ENCODE measurements at regions not wholly inside any gene's neighbourhood (a gene's known extent, or its start where the extent isn't known, plus 50 kb on each side); places are given as distances from the start of the nearest gene placed in this dataset.

DNA sequence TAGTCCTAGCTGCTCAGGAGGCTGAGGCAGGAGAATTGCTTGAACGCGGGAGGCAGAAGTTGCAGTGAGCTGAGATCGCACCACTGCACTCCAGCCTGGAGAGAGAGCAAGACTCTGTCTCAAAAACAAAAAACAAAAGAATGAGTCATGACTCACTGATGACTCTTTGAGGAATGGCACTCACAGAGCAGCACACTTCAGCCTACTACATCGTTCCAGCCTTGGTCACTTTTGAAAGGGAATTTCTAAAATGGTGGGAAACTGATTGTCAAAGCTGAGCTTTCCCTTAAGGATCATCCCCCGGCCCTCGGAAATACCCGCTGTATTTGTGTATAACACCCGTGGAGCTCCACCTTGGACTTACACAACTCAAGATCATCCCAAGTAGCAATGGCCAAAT, 217.3 kb upstream of the HS6ST1 start:
- H3K27ac ChIP-seq (ENCODE audit: insufficient read depth, low read depth, low read length, poor library complexity, severe bottlenecking), result no peak overlapping the region
- H3K27me3 ChIP-seq (ENCODE audit: control insufficient read depth, insufficient read depth, low read length, poor library complexity, severe bottlenecking), result no peaks in the 10 kb centered on the region
- H3K9me3 ChIP-seq (ENCODE audit: control insufficient read depth, low read length), result no peaks in the 10 kb centered on the region
- peaks cover 12% of the 10 kb centered on the region for H3K4me1 ChIP-seq (ENCODE audit: control insufficient read depth, insufficient read depth, low read length)
- H3K4me3 ChIP-seq (ENCODE audit: insufficient read depth, low read depth, low read length), result no peak overlapping the region
- WGBS, 2 experiments, result 85 to 91% methylated on average over 8 of the region's 8 CpGs
- no peaks in the 10 kb centered on the region for H3K36me3 ChIP-seq (ENCODE audit: control insufficient read depth, insufficient read depth, low read length)

- 33 to 34% methylated on average over 14 of the region's 14 CpGs for WGBS, 2 experiments
- Histone ChIP-seq H3K27me3 (ENCODE audit: control insufficient read depth, insufficient read depth, low read length, poor library complexity, severe bottlenecking) (no peaks in the 10 kb centered on the region), H3K9me3 (ENCODE audit: control insufficient read depth, low read length) (no peaks in the 10 kb centered on the region), H3K4me3 (ENCODE audit: insufficient read depth, low read depth, low read length) (no peak overlapping the region), H3K36me3 (ENCODE audit: control insufficient read depth, insufficient read depth, low read length) (no peaks in the 10 kb centered on the region), H3K27ac (ENCODE audit: insufficient read depth, low read depth, low read length, poor library complexity, severe bottlenecking) (peak overlapping the region; percentile 79), H3K4me1 (ENCODE audit: control insufficient read depth, insufficient read depth, low read length) (peaks cover 12% of the 10 kb centered on the region)
Measured at GRCh38 chr2:128536925-128537620, 218.4 kb upstream of the HS6ST1 start.

- no peaks in the 10 kb centered on the region for H3K9me3 ChIP-seq (ENCODE audit: control insufficient read depth, low read length)
- peaks cover 12% of the 10 kb centered on the region for H3K4me1 ChIP-seq (ENCODE audit: control insufficient read depth, insufficient read depth, low read length)
- no peaks in the 10 kb centered on the region for H3K27me3 ChIP-seq (ENCODE audit: control insufficient read depth, insufficient read depth, low read length, poor library complexity, severe bottlenecking)
- no peak overlapping the region for H3K4me3 ChIP-seq (ENCODE audit: insufficient read depth, low read depth, low read length)
- no peaks in the 10 kb centered on the region for H3K36me3 ChIP-seq (ENCODE audit: control insufficient read depth, insufficient read depth, low read length)
- H3K27ac ChIP-seq (ENCODE audit: insufficient read depth, low read depth, low read length, poor library complexity, severe bottlenecking), result peak overlapping the region; percentile 79
Measured at GRCh38 chr2:128537646-128538045, 219.0 kb upstream of the HS6ST1 start.

DNA sequence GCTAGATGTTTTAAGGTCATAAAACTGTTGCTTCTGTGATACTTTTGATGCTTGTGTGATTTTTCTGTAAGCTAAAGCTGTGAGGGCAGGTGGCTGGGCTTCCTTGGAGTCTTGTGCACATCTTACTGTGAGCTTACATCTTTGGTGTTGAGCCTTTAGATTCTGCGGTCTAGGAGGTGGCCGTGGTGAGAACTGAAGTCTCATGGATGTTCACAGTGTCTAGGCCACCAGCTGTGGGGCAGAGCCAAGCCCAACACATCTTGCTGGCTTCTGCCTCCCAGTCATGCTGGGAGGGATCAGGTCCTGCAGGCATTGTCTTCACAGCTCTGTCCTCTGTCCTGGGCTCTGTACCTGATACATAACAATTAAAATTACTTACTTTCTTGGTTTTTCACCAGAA, 219.7 kb upstream of the HS6ST1 start:
- no peaks in the 10 kb centered on the region for H3K9me3 ChIP-seq (ENCODE audit: control insufficient read depth, low read length)
- H3K36me3 ChIP-seq (ENCODE audit: control insufficient read depth, insufficient read depth, low read length), result no peaks in the 10 kb centered on the region
- no peak overlapping the region for H3K4me3 ChIP-seq (ENCODE audit: insufficient read depth, low read depth, low read length)
- H3K27ac ChIP-seq (ENCODE audit: insufficient read depth, low read depth, low read length, poor library complexity, severe bottlenecking), result no peak overlapping the region
- WGBS, 2 experiments, result 84 to 87% methylated on average over 2 of the region's 2 CpGs
- H3K27me3 ChIP-seq (ENCODE audit: control insufficient read depth, insufficient read depth, low read length, poor library complexity, severe bottlenecking), result no peaks in the 10 kb centered on the region
- peaks cover 13% of the 10 kb centered on the region for H3K4me1 ChIP-seq (ENCODE audit: control insufficient read depth, insufficient read depth, low read length)

DNA sequence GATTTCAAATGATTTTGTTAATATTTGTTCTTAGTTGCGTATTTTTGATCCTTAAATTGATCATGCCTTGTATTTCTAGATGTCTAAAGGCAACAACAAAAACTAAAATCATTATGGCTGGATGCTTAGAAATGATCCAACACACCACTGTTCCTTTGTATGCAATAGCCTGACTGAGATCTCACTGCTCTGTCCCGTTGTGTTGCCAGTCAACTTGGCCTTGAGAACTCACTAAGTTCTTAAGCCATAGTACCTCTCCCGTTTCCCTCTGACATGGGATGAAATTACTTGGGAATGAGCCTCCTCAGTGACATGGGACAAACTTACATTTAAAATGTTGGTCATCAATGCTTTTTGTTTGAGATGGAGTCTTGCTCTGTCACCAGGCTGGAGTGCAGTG, 222.0 kb upstream of the HS6ST1 start:
- 86 to 91% methylated on average over 3 of the region's 3 CpGs for WGBS, 2 experiments
- Histone ChIP-seq H3K4me3 (ENCODE audit: insufficient read depth, low read depth, low read length) (no peak overlapping the region), H3K4me1 (ENCODE audit: control insufficient read depth, insufficient read depth, low read length) (peaks cover 21% of the 10 kb centered on the region), H3K27ac (ENCODE audit: insufficient read depth, low read depth, low read length, poor library complexity, severe bottlenecking) (no peak overlapping the region), H3K9me3 (ENCODE audit: control insufficient read depth, low read length) (no peaks in the 10 kb centered on the region), H3K36me3 (ENCODE audit: control insufficient read depth, insufficient read depth, low read length) (no peaks in the 10 kb centered on the region), H3K27me3 (ENCODE audit: control insufficient read depth, insufficient read depth, low read length, poor library complexity, severe bottlenecking) (no peaks in the 10 kb centered on the region)

DNA sequence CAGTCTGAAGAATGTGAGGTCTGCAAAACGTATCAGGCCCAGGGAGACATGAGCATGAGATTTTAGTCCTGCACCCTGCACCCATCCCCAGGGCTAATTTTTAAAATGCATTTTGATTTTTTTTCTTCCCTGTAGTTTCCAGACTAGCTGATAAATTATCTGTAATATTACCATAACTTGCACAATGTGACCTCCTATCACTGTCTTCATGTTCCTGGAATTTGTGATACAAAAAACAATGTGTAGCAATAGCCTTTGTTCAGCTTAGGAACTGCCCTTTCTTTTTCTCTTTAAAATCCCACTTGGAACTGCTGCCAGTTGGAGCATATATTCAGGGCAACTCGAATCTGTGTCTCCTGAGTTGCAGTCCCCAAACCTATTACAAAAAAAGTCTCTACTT, 222.8 kb upstream of the HS6ST1 start:
- Histone ChIP-seq H3K36me3 (ENCODE audit: control insufficient read depth, insufficient read depth, low read length) (no peaks in the 10 kb centered on the region), H3K4me3 (ENCODE audit: insufficient read depth, low read depth, low read length) (no peak overlapping the region), H3K27me3 (ENCODE audit: control insufficient read depth, insufficient read depth, low read length, poor library complexity, severe bottlenecking) (no peaks in the 10 kb centered on the region), H3K9me3 (ENCODE audit: control insufficient read depth, low read length) (no peaks in the 10 kb centered on the region), H3K4me1 (ENCODE audit: control insufficient read depth, insufficient read depth, low read length) (peaks cover 21% of the 10 kb centered on the region), H3K27ac (ENCODE audit: insufficient read depth, low read depth, low read length, poor library complexity, severe bottlenecking) (no peak overlapping the region)
- 91 to 98% methylated on average over 2 of the region's 2 CpGs for WGBS, 2 experiments

- H3K4me1 ChIP-seq (ENCODE audit: control insufficient read depth, insufficient read depth, low read length), result peaks cover 16% of the 10 kb centered on the region
- H3K36me3 ChIP-seq (ENCODE audit: control insufficient read depth, insufficient read depth, low read length), result no peaks in the 10 kb centered on the region
- no peak overlapping the region for H3K4me3 ChIP-seq (ENCODE audit: insufficient read depth, low read depth, low read length)
- no peaks in the 10 kb centered on the region for H3K27me3 ChIP-seq (ENCODE audit: control insufficient read depth, insufficient read depth, low read length, poor library complexity, severe bottlenecking)
- no peak overlapping the region for H3K27ac ChIP-seq (ENCODE audit: insufficient read depth, low read depth, low read length, poor library complexity, severe bottlenecking)
- H3K9me3 ChIP-seq (ENCODE audit: control insufficient read depth, low read length), result no peaks in the 10 kb centered on the region
- 95 to 97% methylated on average over 3 of the region's 3 CpGs for WGBS, 2 experiments
Measured at GRCh38 chr2:128543036-128543435, 224.4 kb upstream of the HS6ST1 start.

GRCh38 chr2:128543646-128544045, 225.0 kb upstream of the HS6ST1 start:
- WGBS, 2 experiments, result 68 to 71% methylated on average over 10 of the region's 10 CpGs
- Histone ChIP-seq H3K27me3 (ENCODE audit: control insufficient read depth, insufficient read depth, low read length, poor library complexity, severe bottlenecking) (no peaks in the 10 kb centered on the region), H3K27ac (ENCODE audit: insufficient read depth, low read depth, low read length, poor library complexity, severe bottlenecking) (no peak overlapping the region), H3K36me3 (ENCODE audit: control insufficient read depth, insufficient read depth, low read length) (no peaks in the 10 kb centered on the region), H3K9me3 (ENCODE audit: control insufficient read depth, low read length) (no peaks in the 10 kb centered on the region), H3K4me1 (ENCODE audit: control insufficient read depth, insufficient read depth, low read length) (peaks cover 17% of the 10 kb centered on the region), H3K4me3 (ENCODE audit: insufficient read depth, low read depth, low read length) (no peak overlapping the region)

DNA sequence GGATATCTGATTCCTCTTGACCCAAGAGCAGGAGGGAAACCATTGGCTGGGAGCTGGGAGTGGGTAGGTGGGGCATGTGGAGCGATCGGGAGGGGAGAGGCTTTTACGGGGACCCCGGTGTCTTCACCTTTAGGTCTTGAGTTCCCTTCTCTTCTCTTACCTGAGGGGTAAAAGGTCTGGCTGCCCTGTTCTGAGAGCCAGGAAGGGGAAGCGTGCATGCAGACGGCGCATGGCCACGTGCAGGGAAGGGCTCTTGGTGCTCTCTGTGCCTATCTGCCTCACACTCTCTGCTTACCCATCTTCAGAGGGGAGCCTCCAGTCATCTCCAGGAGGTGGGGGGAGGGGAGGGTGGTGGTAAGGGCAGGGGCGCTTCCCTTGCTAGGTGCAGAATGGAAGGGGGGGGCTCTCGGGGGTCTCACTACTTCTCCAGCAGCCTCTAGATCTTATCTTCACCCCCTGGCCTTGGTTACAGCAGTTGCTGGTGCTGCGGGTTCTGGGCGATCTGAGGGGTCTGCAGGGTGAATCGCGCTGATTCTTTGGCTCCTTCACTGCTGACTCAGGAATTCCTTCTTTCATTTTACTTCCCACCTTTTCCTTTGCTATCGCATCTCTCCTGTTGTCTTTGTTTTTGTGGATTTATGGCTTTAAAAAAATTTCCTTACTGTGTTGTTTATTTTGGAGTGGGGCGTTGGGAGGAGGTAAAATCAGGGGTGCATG, 225.8 kb upstream of the HS6ST1 start:
- no peak overlapping the region for H3K27ac ChIP-seq (ENCODE audit: insufficient read depth, low read depth, low read length, poor library complexity, severe bottlenecking)
- H3K9me3 ChIP-seq (ENCODE audit: control insufficient read depth, low read length), result no peaks in the 10 kb centered on the region
- no peaks in the 10 kb centered on the region for H3K27me3 ChIP-seq (ENCODE audit: control insufficient read depth, insufficient read depth, low read length, poor library complexity, severe bottlenecking)
- no peaks in the 10 kb centered on the region for H3K36me3 ChIP-seq (ENCODE audit: control insufficient read depth, insufficient read depth, low read length)
- WGBS, 2 experiments, result 86 to 88% methylated on average over 15 to 16 of the region's 16 CpGs
- H3K4me3 ChIP-seq (ENCODE audit: insufficient read depth, low read depth, low read length), result no peak overlapping the region
- H3K4me1 ChIP-seq (ENCODE audit: control insufficient read depth, insufficient read depth, low read length), result peaks cover 26% of the 10 kb centered on the region

GRCh38 chr2:128545085-128545484, 226.4 kb upstream of the HS6ST1 start:
- no peaks in the 10 kb centered on the region for H3K27me3 ChIP-seq (ENCODE audit: control insufficient read depth, insufficient read depth, low read length, poor library complexity, severe bottlenecking)
- H3K4me1 ChIP-seq (ENCODE audit: control insufficient read depth, insufficient read depth, low read length), result peaks cover 31% of the 10 kb centered on the region
- no peaks in the 10 kb centered on the region for H3K36me3 ChIP-seq (ENCODE audit: control insufficient read depth, insufficient read depth, low read length)
- no peak overlapping the region for H3K27ac ChIP-seq (ENCODE audit: insufficient read depth, low read depth, low read length, poor library complexity, severe bottlenecking)
- 92 to 93% methylated on average over 5 of the region's 5 CpGs for WGBS, 2 experiments
- no peaks in the 10 kb centered on the region for H3K9me3 ChIP-seq (ENCODE audit: control insufficient read depth, low read length)
- H3K4me3 ChIP-seq (ENCODE audit: insufficient read depth, low read depth, low read length), result no peak overlapping the region
